Activated naive CD4-positive, alpha-beta T cell treated with anti-CD3 and anti-CD28 coated beads, Interleukin-2, amount 10 ng/mL, durations not matched to agents 7 days and 5 days (primary cell): ENCODE measurements at regions not wholly inside any gene's neighbourhood (a gene's known extent, or its start where the extent isn't known, plus 50 kb on each side); places are given as distances from the start of the nearest gene placed in this dataset.

Experiments used
- CTCF ChIA-PET: fragments of 350-600 bp; sonication (Branson Sonifier 250); formaldehyde crosslinking; loops from one replicate; lab custom pipeline; 2021; ENCODE audit warnings: antibody characterized with exemption; lab: Charles Lee
- DNase-seq: peaks from one replicate; pipeline ENCODE4 v3.0.0-alpha.2; 2020
- H3K27ac Mint-ChIP-seq: one replicate; pipeline ENCODE4 v1.8.0; 2021; ENCODE audit warnings: mild to moderate bottlenecking, moderate library complexity, mixed read lengths
- H3K27me3 Mint-ChIP-seq: one replicate; pipeline ENCODE4 v1.8.0; 2021; ENCODE audit warnings: mild to moderate bottlenecking, mixed read lengths
- H3K36me3 Mint-ChIP-seq: one replicate; pipeline ENCODE4 v1.8.0; 2021; ENCODE audit warnings: mixed read lengths
- H3K4me1 Mint-ChIP-seq: one replicate; pipeline ENCODE4 v1.8.0; 2021; ENCODE audit warnings: mixed read lengths
- H3K4me3 Mint-ChIP-seq: one replicate; pipeline ENCODE4 v1.8.0; 2021; ENCODE audit warnings: mild to moderate bottlenecking, moderate library complexity, mixed read lengths
- H3K9me3 Mint-ChIP-seq: one replicate; pipeline ENCODE4 v1.8.0; 2021; ENCODE audit warnings: mixed read lengths

DNA sequence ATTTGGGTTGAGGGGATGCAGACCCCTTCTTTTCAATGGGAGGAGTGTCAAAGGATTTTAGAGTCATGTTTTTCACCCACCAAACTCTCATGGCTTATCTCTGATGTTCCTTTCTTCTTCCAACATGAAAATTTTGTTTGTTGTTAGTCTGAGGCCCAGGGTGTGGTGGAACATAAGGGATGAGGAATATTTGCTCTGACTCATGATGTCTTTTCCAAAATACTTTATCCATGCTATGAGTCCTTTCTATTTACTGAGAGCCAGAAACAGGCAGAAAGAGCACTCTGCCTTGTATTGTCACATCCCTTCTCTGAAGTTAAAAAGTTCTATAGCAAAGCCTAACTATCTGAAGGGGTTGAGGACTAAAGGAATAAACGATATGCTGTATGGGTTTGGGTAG, 61.6 kb upstream of the GYPA start:
- CTCF ChIA-PET, result no interaction called here
- Mint-ChIP-seq H3K4me3 (no peak overlapping the region), H3K27me3 (no peaks in the 10 kb centered on the region), H3K4me1 (no peaks in the 10 kb centered on the region), H3K36me3 (no peaks in the 10 kb centered on the region), H3K9me3 (peaks cover 3% of the 10 kb centered on the region), H3K27ac (no peak overlapping the region)
- no peak for DNase-seq

DNA sequence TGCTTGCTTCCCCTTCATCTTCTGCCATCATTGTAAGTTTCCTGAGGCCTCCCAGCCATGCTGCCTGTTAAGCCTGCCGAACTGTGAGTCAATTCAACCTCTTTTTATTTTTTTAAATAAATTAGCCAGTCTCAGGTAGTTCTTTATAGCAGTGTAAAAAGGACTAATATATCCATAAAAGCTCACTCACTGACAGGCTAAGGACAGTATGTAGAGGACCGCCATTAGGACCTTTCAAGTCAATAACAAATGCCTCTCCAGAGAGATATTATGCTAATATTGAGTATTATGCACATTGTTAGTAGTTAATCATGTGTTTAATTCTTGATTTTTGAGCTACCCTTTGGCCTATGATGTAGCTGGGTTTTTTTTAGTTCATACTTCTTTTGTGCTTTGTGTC, 62.6 kb upstream of the GYPA start:
- Mint-ChIP-seq H3K36me3 (no peaks in the 10 kb centered on the region), H3K4me3 (no peak overlapping the region), H3K27me3 (no peaks in the 10 kb centered on the region), H3K27ac (no peak overlapping the region), H3K9me3 (no peaks in the 10 kb centered on the region), H3K4me1 (no peaks in the 10 kb centered on the region)
- CTCF ChIA-PET, result no interaction called here
- no peak for DNase-seq

- H3K4me1 Mint-ChIP-seq, result no peaks in the 10 kb centered on the region
These were observed 63.9 kb upstream of the GYPA start for GRCh38 chr4:144204431-144204830.

DNA sequence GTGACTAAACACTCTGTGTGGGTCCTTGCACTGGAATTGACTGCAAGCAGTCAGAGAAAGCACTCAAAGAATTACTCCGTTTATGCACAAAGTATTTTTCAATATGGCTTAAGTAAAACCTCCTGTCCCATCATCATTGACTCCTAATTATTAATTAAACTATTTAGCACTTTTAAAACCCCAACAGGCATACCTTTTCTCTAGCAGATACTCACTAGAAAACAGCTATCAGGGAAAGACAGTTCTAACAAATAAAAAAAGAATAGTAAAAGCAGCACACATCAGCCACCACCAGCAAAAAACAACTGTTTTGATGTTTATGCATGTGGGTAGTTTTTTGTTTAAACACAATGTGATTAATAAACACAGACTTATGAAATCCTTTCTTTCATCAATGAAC, 66.2 kb upstream of the GYPA start:
- DNase-seq, result no peak
- H3K27ac Mint-ChIP-seq, result no peak overlapping the region
- H3K4me1 Mint-ChIP-seq, result no peaks in the 10 kb centered on the region
- CTCF ChIA-PET, result no interaction called here
- H3K4me3 Mint-ChIP-seq, result no peak overlapping the region
- no peaks in the 10 kb centered on the region for H3K36me3 Mint-ChIP-seq
- H3K27me3 Mint-ChIP-seq, result no peaks in the 10 kb centered on the region
- no peaks in the 10 kb centered on the region for H3K9me3 Mint-ChIP-seq

More at GRCh38 chr4:144204431-144204830, 63.9 kb upstream of the GYPA start:
- no peak for DNase-seq
- H3K27ac Mint-ChIP-seq, result no peak overlapping the region
- H3K4me3 Mint-ChIP-seq, result no peak overlapping the region
- CTCF ChIA-PET, result no interaction called here
- no peaks in the 10 kb centered on the region for H3K27me3 Mint-ChIP-seq
- no peaks in the 10 kb centered on the region for H3K36me3 Mint-ChIP-seq
- no peaks in the 10 kb centered on the region for H3K9me3 Mint-ChIP-seq

- Mint-ChIP-seq H3K4me1 (no peaks in the 10 kb centered on the region), H3K27me3 (no peaks in the 10 kb centered on the region), H3K9me3 (no peaks in the 10 kb centered on the region), H3K27ac (no peak overlapping the region), H3K4me3 (no peak overlapping the region), H3K36me3 (no peaks in the 10 kb centered on the region)
- no peak for DNase-seq
- CTCF ChIA-PET, result no interaction called here
These were observed 67.6 kb upstream of the GYPA start for GRCh38 chr4:144208074-144208473.

DNA sequence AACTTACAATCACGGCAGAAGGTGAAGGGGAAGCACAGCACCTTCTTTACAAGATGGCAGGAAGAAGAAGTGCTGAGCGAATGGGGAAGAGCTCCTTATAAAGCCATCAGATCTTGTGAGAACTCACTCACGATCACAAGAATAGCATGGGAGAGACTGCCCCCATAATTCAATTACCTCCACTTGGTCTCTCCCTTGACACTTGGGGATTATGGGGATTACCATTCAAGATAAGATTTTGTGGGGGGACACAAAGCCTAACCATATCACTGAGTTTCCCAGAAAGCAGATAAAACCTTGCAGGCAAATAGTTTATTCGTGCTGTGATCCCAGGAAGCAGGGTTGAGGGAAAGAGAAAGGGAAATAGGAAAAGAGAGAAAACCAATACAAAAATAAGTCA, 69.0 kb upstream of the GYPA start:
- DNase-seq, result no peak
- Mint-ChIP-seq H3K36me3 (no peaks in the 10 kb centered on the region), H3K27ac (no peak overlapping the region), H3K9me3 (no peaks in the 10 kb centered on the region), H3K27me3 (no peaks in the 10 kb centered on the region), H3K4me1 (no peaks in the 10 kb centered on the region), H3K4me3 (no peak overlapping the region)
- CTCF ChIA-PET, result no interaction called here

DNA sequence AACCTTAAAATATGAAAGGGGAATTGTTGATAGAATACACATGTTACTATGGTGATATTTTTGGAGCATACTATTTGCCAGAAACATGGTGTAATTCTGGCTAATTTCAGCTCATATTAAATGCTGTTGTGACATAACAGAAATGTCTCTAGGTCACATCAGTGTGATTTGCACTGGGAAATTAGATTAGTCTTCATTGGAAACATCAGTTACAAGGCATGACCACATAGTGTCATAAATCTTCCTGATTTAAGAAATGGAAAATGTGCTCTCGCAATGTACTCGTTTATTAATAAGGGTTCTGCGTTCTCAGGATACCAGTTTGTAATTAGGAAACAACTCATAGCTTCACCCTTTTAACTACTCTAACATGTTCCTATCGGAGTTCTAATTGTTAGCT, 72.9 kb upstream of the GYPA start:
- no peak for DNase-seq
- CTCF ChIA-PET, result no interaction called here

GRCh38 chr4:144223149-144223548, 82.6 kb upstream of the GYPA start:
- Mint-ChIP-seq H3K9me3 (no peaks in the 10 kb centered on the region), H3K27ac (no peak overlapping the region), H3K4me1 (no peaks in the 10 kb centered on the region), H3K4me3 (no peak overlapping the region), H3K36me3 (no peaks in the 10 kb centered on the region), H3K27me3 (no peaks in the 10 kb centered on the region)
- DNase-seq, result no peak
- CTCF ChIA-PET, result no interaction called here

More for the DNA sequence above, 72.9 kb upstream of the GYPA start:
- no peaks in the 10 kb centered on the region for H3K36me3 Mint-ChIP-seq
- H3K4me1 Mint-ChIP-seq, result no peaks in the 10 kb centered on the region
- H3K27me3 Mint-ChIP-seq, result no peaks in the 10 kb centered on the region
- H3K9me3 Mint-ChIP-seq, result no peaks in the 10 kb centered on the region
- H3K27ac Mint-ChIP-seq, result no peak overlapping the region
- no peak overlapping the region for H3K4me3 Mint-ChIP-seq

- Mint-ChIP-seq H3K27me3 (no peaks in the 10 kb centered on the region), H3K36me3 (no peaks in the 10 kb centered on the region), H3K4me3 (no peak overlapping the region), H3K9me3 (no peaks in the 10 kb centered on the region), H3K27ac (no peak overlapping the region), H3K4me1 (no peaks in the 10 kb centered on the region)
- CTCF ChIA-PET, result no interaction called here
- no peak for DNase-seq
These were observed 83.1 kb upstream of the GYPA start for GRCh38 chr4:144223661-144224060.

DNA sequence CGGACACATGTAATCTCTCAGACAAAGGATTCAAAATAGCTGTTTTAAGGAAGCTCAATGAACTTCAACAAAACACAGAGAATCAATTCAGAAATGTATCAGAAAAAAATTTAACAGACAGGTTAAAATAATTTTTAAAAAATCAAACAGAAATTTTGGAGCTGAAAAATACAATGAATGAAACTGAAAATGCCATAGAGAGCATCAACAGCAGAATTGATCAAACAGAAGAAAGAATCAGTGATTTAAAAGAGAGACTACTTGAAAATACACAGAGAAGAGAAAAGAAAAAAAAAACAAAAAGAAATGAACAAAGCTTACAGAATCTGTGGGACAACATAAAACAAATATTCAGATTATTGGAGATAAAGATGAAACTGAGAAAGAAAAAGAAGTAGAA, 118.8 kb upstream of the GYPA start:
- Mint-ChIP-seq H3K4me1 (no peaks in the 10 kb centered on the region), H3K27me3 (no peaks in the 10 kb centered on the region), H3K9me3 (peaks cover 8% of the 10 kb centered on the region), H3K4me3 (no peak overlapping the region), H3K36me3 (no peaks in the 10 kb centered on the region), H3K27ac (no peak overlapping the region)
- CTCF ChIA-PET, result no interaction called here
- no peak for DNase-seq

DNA sequence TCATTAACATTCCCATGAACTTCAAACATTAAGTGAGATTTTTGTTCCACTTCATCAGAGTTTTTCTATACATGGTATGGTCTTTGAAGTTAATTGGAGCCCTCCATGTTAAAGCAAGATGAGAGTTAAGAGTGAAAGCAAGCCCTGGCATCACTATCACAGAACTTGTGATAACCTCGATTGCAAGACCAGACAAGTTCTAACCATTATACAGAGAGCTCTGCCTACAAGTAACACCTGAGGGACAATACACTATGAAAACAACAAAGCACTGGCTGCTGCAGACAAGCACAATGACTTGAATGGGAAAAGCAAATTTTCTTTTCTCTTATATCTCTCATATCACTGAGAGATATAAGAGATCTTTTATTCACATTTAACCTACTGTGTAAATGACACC, 126.6 kb upstream of the GYPA start:
- no peaks in the 10 kb centered on the region for H3K36me3 Mint-ChIP-seq
- H3K27me3 Mint-ChIP-seq, result no peaks in the 10 kb centered on the region
- H3K27ac Mint-ChIP-seq, result no peak overlapping the region
- H3K9me3 Mint-ChIP-seq, result no peaks in the 10 kb centered on the region
- no peaks in the 10 kb centered on the region for H3K4me1 Mint-ChIP-seq
- H3K4me3 Mint-ChIP-seq, result no peak overlapping the region
- CTCF ChIA-PET, result no interaction called here
- DNase-seq, result no peak

- CTCF ChIA-PET, result no interaction called here
- no peak overlapping the region for H3K27ac Mint-ChIP-seq
- no peak for DNase-seq
- no peaks in the 10 kb centered on the region for H3K27me3 Mint-ChIP-seq
- no peak overlapping the region for H3K4me3 Mint-ChIP-seq
- H3K36me3 Mint-ChIP-seq, result no peaks in the 10 kb centered on the region
- no peaks in the 10 kb centered on the region for H3K9me3 Mint-ChIP-seq
- H3K4me1 Mint-ChIP-seq, result no peaks in the 10 kb centered on the region
These were observed 140.2 kb upstream of the GYPA start for GRCh38 chr4:144280688-144281087.

DNA sequence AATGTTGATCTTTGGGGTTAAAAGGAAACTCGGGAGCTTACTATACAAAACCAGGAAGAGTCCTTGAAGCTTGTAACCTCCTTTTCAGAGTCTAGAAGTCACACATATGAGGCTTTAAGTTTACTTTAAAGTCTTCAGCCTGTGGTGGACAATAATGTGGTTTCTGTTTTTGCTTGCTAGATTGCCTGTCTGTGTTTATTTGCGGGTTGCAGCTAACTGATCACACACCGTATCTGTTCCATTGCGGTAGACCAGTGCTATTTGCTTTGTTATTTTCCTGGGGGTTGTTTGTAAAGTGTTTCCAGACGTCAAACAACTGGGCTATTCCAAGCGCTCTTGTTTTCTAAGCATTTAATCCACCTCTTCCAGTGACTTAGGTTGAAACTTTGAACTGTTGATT, 143.0 kb upstream of the GYPA start:
- H3K9me3 Mint-ChIP-seq, result no peaks in the 10 kb centered on the region
- no peaks in the 10 kb centered on the region for H3K36me3 Mint-ChIP-seq
- H3K27ac Mint-ChIP-seq, result no peak overlapping the region
- DNase-seq, result no peak
- H3K4me1 Mint-ChIP-seq, result no peaks in the 10 kb centered on the region
- no peak overlapping the region for H3K4me3 Mint-ChIP-seq
- CTCF ChIA-PET, result no interaction called here
- no peaks in the 10 kb centered on the region for H3K27me3 Mint-ChIP-seq

GRCh38 chr4:144284026-144284425, 143.5 kb upstream of the GYPA start:
- Mint-ChIP-seq H3K27ac (no peak overlapping the region), H3K4me3 (no peak overlapping the region)
- CTCF ChIA-PET, result no interaction called here

GRCh38 chr4:144288011-144288903, 147.7 kb upstream of the GYPA start:
- CTCF ChIA-PET, result no interaction called here
- no peak for DNase-seq
- Mint-ChIP-seq H3K27ac (no peak overlapping the region), H3K4me1 (no peaks in the 10 kb centered on the region), H3K36me3 (no peaks in the 10 kb centered on the region), H3K4me3 (no peak overlapping the region), H3K27me3 (no peaks in the 10 kb centered on the region), H3K9me3 (no peaks in the 10 kb centered on the region)

More at GRCh38 chr4:144284026-144284425, 143.5 kb upstream of the GYPA start:
- no peaks in the 10 kb centered on the region for H3K36me3 Mint-ChIP-seq
- H3K4me1 Mint-ChIP-seq, result no peaks in the 10 kb centered on the region
- DNase-seq, result no peak
- H3K9me3 Mint-ChIP-seq, result no peaks in the 10 kb centered on the region
- H3K27me3 Mint-ChIP-seq, result no peaks in the 10 kb centered on the region
